ENCODE measurements at regions not wholly inside any gene's neighbourhood (a gene's known extent, or its start where the extent isn't known, plus 50 kb on each side); places are given as distances from the start of the nearest gene placed in this dataset.

DNA sequence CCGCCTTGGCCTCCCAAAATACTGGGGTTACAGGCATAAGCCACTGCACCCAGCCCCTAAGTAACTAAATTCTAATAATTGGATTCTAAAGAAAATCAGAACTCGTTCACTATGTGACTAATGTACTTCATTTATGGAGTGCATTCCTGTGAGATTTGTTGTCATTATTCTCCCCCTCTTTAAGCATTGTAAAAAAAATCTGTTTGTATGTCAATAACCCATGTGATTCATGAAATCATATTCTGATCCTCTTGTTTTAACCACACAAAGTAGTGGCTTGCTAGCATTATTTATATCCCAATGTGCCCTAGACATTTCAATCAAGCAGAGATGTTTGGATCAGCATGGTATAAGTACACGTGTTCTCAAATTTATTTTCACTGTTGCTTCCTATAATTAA lies 78.2 kb upstream of the OSBPL8 start:
- Histone ChIP-seq H3K27me3 (replicated peaks; ENCODE audit: insufficient read depth) (no peaks in the 10 kb centered on the region), H4K20me1 (ENCODE audit: insufficient read depth) (no peaks in the 10 kb centered on the region), H3K4me1 (ENCODE audit: insufficient read depth) (peaks cover 10% of the 10 kb centered on the region), H3K36me3 (ENCODE audit: low read depth) (no peaks in the 10 kb centered on the region), H3K9ac (no peak overlapping the region), H3K27ac (no peak overlapping the region), H3K4me3 (no peak overlapping the region), H3K4me2 (ENCODE audit: unreplicated experiment) (peak overlapping the region; percentile 33), H2AFZ (no peak overlapping the region), H3K9me2 (ENCODE audit: insufficient read depth) (no peaks in the 10 kb centered on the region), H3F3A (ENCODE audit: insufficient read depth) (no peaks in the 10 kb centered on the region), H3K79me2 (ENCODE audit: insufficient read depth) (no peaks in the 10 kb centered on the region), H3K9me3 (ENCODE audit: low read depth) (no peaks in the 10 kb centered on the region)
- WGBS, 2 experiments (ENCODE audit: low coverage in 1 of 2, low lambda C conversion rate in 2 of 2, missing lambda C conversion rate in 2 of 2): 63% methylated on average over 3 of the region's 3 CpGs
- DNase-seq: peak; percentile 70
- TF ChIP-seq EZH2 (IDR thresholded peaks at IDR 0.05; ENCODE audit: insufficient read depth, poor library complexity, severe bottlenecking): no peak
- no peak for TF ChIP-seq EZH2phosphoT487 (IDR thresholded peaks at IDR 0.05; ENCODE audit: insufficient read depth, low read depth)
- in situ Hi-C loops (cut with MboI): no loop called here

DNA sequence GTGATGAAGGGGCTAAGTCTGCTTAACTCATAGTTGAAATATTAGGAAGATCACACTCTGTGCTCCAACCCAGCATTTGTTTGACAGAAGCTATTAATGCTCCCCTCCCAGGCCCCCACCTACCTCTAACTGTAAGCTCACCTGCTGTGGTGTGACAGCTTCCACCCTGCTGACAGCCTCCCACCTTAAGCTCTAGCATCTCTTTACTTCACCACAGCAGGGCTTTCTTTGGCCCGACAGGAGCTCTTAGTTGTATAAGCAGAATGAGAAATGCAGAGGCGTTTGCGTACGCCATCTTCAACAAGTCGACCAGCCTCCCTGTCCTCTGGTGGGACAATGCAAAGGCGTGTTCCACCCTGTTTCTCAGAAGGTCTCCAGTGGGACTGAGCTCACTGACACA lies 80.1 kb upstream of the OSBPL8 start:
- no peak for TF ChIP-seq EZH2phosphoT487 (IDR thresholded peaks at IDR 0.05; ENCODE audit: insufficient read depth, low read depth)
- no peak for TF ChIP-seq EZH2 (IDR thresholded peaks at IDR 0.05; ENCODE audit: insufficient read depth, poor library complexity, severe bottlenecking)
- in situ Hi-C loops (cut with MboI): no loop called here
- Histone ChIP-seq H3K4me1 (ENCODE audit: insufficient read depth) (peaks cover 10% of the 10 kb centered on the region), H3K27ac (no peak overlapping the region), H3K4me2 (ENCODE audit: unreplicated experiment) (no peak overlapping the region), H3K27me3 (replicated peaks; ENCODE audit: insufficient read depth) (no peaks in the 10 kb centered on the region), H3K9me3 (ENCODE audit: low read depth) (no peaks in the 10 kb centered on the region), H2AFZ (no peak overlapping the region), H3K4me3 (no peak overlapping the region), H3F3A (ENCODE audit: insufficient read depth) (peaks cover 8% of the 10 kb centered on the region; the same call in 1 of the 2 replicates), H4K20me1 (ENCODE audit: insufficient read depth) (no peaks in the 10 kb centered on the region), H3K36me3 (ENCODE audit: low read depth) (no peaks in the 10 kb centered on the region), H3K9me2 (ENCODE audit: insufficient read depth) (no peaks in the 10 kb centered on the region), H3K79me2 (ENCODE audit: insufficient read depth) (no peaks in the 10 kb centered on the region), H3K9ac (no peak overlapping the region)
- DNase-seq: no peak
- WGBS, 2 experiments (ENCODE audit: low coverage in 1 of 2, low lambda C conversion rate in 2 of 2, missing lambda C conversion rate in 2 of 2): 89 to 98% methylated on average over 6 of the region's 6 CpGs

DNA sequence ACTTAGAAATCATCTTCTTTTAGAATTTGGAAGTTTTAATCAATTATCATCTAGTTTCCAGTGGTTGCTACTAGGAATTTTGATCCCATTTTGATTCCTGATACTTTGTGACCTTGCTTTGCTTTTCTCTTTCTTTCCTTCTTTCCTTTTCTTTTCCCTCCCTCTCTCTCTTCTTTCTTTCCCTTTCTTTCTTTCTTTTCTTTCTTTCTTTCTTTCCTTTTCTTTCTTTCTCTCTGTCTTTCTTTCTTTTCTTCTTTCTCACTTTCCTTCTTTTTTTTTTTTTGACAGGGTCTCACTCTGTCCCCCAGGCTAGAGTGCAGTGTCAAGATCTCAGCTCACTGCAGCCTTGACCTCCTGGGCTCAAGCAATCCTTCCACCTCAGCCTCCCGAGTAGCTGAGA lies 81.5 kb upstream of the OSBPL8 start:
- Histone ChIP-seq H3K4me1 (ENCODE audit: insufficient read depth) (peaks cover 10% of the 10 kb centered on the region), H3K27ac (no peak overlapping the region), H3F3A (ENCODE audit: insufficient read depth) (peaks cover 8% of the 10 kb centered on the region; the same call in 1 of the 2 replicates), H3K4me2 (ENCODE audit: unreplicated experiment) (no peak overlapping the region), H3K27me3 (replicated peaks; ENCODE audit: insufficient read depth) (no peaks in the 10 kb centered on the region), H3K36me3 (ENCODE audit: low read depth) (no peaks in the 10 kb centered on the region), H3K4me3 (no peak overlapping the region), H4K20me1 (ENCODE audit: insufficient read depth) (no peaks in the 10 kb centered on the region), H3K9ac (no peak overlapping the region), H3K9me3 (ENCODE audit: low read depth) (no peaks in the 10 kb centered on the region), H3K9me2 (ENCODE audit: insufficient read depth) (no peaks in the 10 kb centered on the region), H2AFZ (no peak overlapping the region), H3K79me2 (ENCODE audit: insufficient read depth) (no peaks in the 10 kb centered on the region)
- DNase-seq: no peak
- in situ Hi-C loops (cut with MboI): no loop called here
- WGBS, 2 experiments (ENCODE audit: low coverage in 1 of 2, low lambda C conversion rate in 2 of 2, missing lambda C conversion rate in 2 of 2): 70 to 85% methylated on average over 1 of the region's 1 CpG
- no peak for TF ChIP-seq EZH2phosphoT487 (IDR thresholded peaks at IDR 0.05; ENCODE audit: insufficient read depth, low read depth)
- TF ChIP-seq EZH2 (IDR thresholded peaks at IDR 0.05; ENCODE audit: insufficient read depth, poor library complexity, severe bottlenecking): no peak

DNA sequence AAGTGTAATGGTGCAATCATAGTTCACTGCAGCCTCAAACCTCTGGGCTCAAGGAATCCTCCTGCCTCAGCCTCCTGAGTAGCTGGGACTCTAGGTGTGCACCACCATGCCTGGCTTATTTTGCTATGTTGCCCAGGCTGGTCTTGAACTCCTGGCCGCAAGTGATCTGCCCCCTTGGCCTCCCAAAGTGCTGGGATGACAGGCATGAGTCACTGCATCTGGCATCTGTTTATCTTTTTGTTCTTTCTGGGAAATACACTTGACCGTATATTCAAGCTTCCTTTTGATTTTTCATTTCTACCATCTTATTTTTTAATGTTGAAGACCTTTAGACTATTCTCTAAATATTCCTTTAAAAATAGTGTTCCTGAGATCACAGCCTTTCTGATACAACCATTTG lies 82.4 kb upstream of the OSBPL8 start:
- Histone ChIP-seq H3K9ac (no peak overlapping the region), H3K4me1 (ENCODE audit: insufficient read depth) (peaks cover 10% of the 10 kb centered on the region), H4K20me1 (ENCODE audit: insufficient read depth) (no peaks in the 10 kb centered on the region), H3K9me3 (ENCODE audit: low read depth) (no peaks in the 10 kb centered on the region), H3K27me3 (replicated peaks; ENCODE audit: insufficient read depth) (no peaks in the 10 kb centered on the region), H3F3A (ENCODE audit: insufficient read depth) (peaks cover 8% of the 10 kb centered on the region; the same call in 1 of the 2 replicates), H3K36me3 (ENCODE audit: low read depth) (no peaks in the 10 kb centered on the region), H3K4me3 (no peak overlapping the region), H3K9me2 (ENCODE audit: insufficient read depth) (no peaks in the 10 kb centered on the region), H3K79me2 (ENCODE audit: insufficient read depth) (no peaks in the 10 kb centered on the region), H2AFZ (no peak overlapping the region), H3K27ac (no peak overlapping the region), H3K4me2 (ENCODE audit: unreplicated experiment) (no peak overlapping the region)
- no peak for DNase-seq
- 56 to 72% methylated on average over 2 of the region's 2 CpGs for WGBS, 2 experiments (ENCODE audit: low coverage in 1 of 2, low lambda C conversion rate in 2 of 2, missing lambda C conversion rate in 2 of 2)
- TF ChIP-seq EZH2 (IDR thresholded peaks at IDR 0.05; ENCODE audit: insufficient read depth, poor library complexity, severe bottlenecking) (no peak), EZH2phosphoT487 (IDR thresholded peaks at IDR 0.05; ENCODE audit: insufficient read depth, low read depth) (no peak)
- in situ Hi-C loops (cut with MboI): no loop called here

DNA sequence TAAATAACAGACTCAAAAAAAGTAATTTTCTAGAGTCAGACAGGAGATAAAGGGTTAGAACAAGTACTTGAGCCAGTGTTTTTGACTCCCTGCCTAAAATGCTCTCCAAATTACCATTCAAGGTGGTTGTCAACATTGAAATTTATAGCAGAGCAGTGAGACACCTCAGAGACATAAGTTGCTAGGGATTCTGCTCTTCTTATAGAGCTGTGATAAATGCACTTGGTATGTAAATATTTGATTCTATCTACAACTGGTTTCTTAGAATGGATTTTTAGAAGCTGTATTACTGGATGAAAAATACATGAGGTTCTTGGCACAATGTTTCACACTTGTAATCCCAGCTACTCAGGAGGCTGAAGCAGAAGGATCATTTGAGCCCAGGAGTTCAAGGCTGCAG lies 83.9 kb upstream of the OSBPL8 start:
- H3K4me2 ChIP-seq (ENCODE audit: unreplicated experiment): no peak overlapping the region
- no peaks in the 10 kb centered on the region for H3K9me2 ChIP-seq (ENCODE audit: insufficient read depth)
- H2AFZ ChIP-seq: no peak overlapping the region
- no peaks in the 10 kb centered on the region for H3K27me3 ChIP-seq (replicated peaks; ENCODE audit: insufficient read depth)
- no peaks in the 10 kb centered on the region for H3K9me3 ChIP-seq (ENCODE audit: low read depth)
- no peaks in the 10 kb centered on the region for H3K79me2 ChIP-seq (ENCODE audit: insufficient read depth)
- H3K4me3 ChIP-seq: no peak overlapping the region
- peak; percentile 44 for DNase-seq
- H3K4me1 ChIP-seq (ENCODE audit: insufficient read depth): no peaks in the 10 kb centered on the region
- no peaks in the 10 kb centered on the region for H4K20me1 ChIP-seq (ENCODE audit: insufficient read depth)
- in situ Hi-C loops (cut with MboI): no loop called here
- no peak for TF ChIP-seq EZH2phosphoT487 (IDR thresholded peaks at IDR 0.05; ENCODE audit: insufficient read depth, low read depth)
- no peak overlapping the region for H3K9ac ChIP-seq
- peaks cover 8% of the 10 kb centered on the region; the same call in 1 of the 2 replicates for H3F3A ChIP-seq (ENCODE audit: insufficient read depth)
- no peaks in the 10 kb centered on the region for H3K36me3 ChIP-seq (ENCODE audit: low read depth)
- no peak overlapping the region for H3K27ac ChIP-seq
